GM23248 (cell line): ENCODE measurements at regions not wholly inside any gene's neighbourhood (a gene's known extent, or its start where the extent isn't known, plus 50 kb on each side); places are given as distances from the start of the nearest gene placed in this dataset.

Experiments
- DNase-seq: peaks from one replicate; pipeline ENCODE4 v3.0.0-alpha.2; 2015
- H2AFZ ChIP-seq: fragments of 200-600 bp; sonication (generic); 2 replicates; pipeline ENCODE4 v1.6.1; 2016; ENCODE audit warnings: antibody characterized with exemption
- H3F3A ChIP-seq: fragments of 200-600 bp; sonication (generic); 2 replicates; pipeline ENCODE4 v1.6.1; 2016; ENCODE audit warnings: mild to moderate bottlenecking, antibody characterized with exemption, mixed run types; ENCODE audit not compliant: insufficient read depth
- H3K27ac ChIP-seq: fragments of 200-600 bp; sonication (generic); 2 replicates; pipeline ENCODE4 v1.5.1; 2016; ENCODE audit warnings: mild to moderate bottlenecking
- H3K27me3 ChIP-seq: fragments of 200-600 bp; sonication (generic); replicated peaks from 2 replicates; pipeline ENCODE4 v1.6.1; 2016; ENCODE audit warnings: mild to moderate bottlenecking; ENCODE audit not compliant: insufficient read depth
- H3K36me3 ChIP-seq: fragments of 200-600 bp; sonication (generic); 2 replicates; pipeline ENCODE4 v1.6.1; 2016; ENCODE audit warnings: low read depth, mild to moderate bottlenecking
- H3K4me1 ChIP-seq: fragments of 200-600 bp; sonication (generic); 2 replicates; pipeline ENCODE4 v1.6.1; 2016; ENCODE audit warnings: mild to moderate bottlenecking; ENCODE audit not compliant: insufficient read depth
- H3K4me2 ChIP-seq: fragments of 200-600 bp; sonication (generic); one replicate; pipeline ENCODE4 v1.6.1; 2016; ENCODE audit warnings: mild to moderate bottlenecking; ENCODE audit not compliant: unreplicated experiment
- H3K4me3 ChIP-seq: fragments of 200-600 bp; sonication (generic); 2 replicates; pipeline ENCODE4 v1.5.1; 2016; ENCODE audit warnings: mild to moderate bottlenecking
- H3K79me2 ChIP-seq: fragments of 200-600 bp; sonication (generic); 2 replicates; pipeline ENCODE4 v1.6.1; 2016; ENCODE audit warnings: mild to moderate bottlenecking; ENCODE audit not compliant: insufficient read depth
- H3K9ac ChIP-seq: fragments of 200-600 bp; sonication (generic); 2 replicates; pipeline ENCODE4 v1.6.1; 2016; ENCODE audit warnings: mild to moderate bottlenecking
- H3K9me2 ChIP-seq: fragments of 200-600 bp; sonication (generic); 2 replicates; pipeline ENCODE4 v1.6.1; 2016; ENCODE audit warnings: mixed run types, mild to moderate bottlenecking, moderate library complexity; ENCODE audit not compliant: insufficient read depth
- H3K9me3 ChIP-seq: fragments of 200-600 bp; sonication (generic); one replicate; pipeline ENCODE4 v1.6.1; 2017; ENCODE audit warnings: low read depth
- H4K20me1 ChIP-seq: fragments of 200-600 bp; sonication (generic); 2 replicates; pipeline ENCODE4 v1.6.0; 2016; ENCODE audit not compliant: insufficient read depth
- EZH2 ChIP-seq: fragments of 200-600 bp; sonication (generic); IDR thresholded peaks from 2 replicates; pipeline ENCODE4 v1.6.1; 2018; ENCODE audit warnings: antibody characterized with exemption, mild to moderate bottlenecking; ENCODE audit not compliant: insufficient read depth, poor library complexity, severe bottlenecking
- EZH2phosphoT487 ChIP-seq: fragments of 200-600 bp; sonication (generic); IDR thresholded peaks from 2 replicates; pipeline ENCODE4 v1.6.1; 2018; ENCODE audit warnings: antibody characterized with exemption, moderate library complexity, mild to moderate bottlenecking, low read depth; ENCODE audit not compliant: insufficient read depth
- WGBS, 2 experiments: methylation state at CpG; one replicate each; pipeline ENCODE4 v1.1.6; 2015 to 2017; ENCODE audit warnings: low lambda C conversion rate in 2 of 2, low coverage in 1 of 2; ENCODE audit errors: missing lambda C conversion rate in 2 of 2; 5-methylcytosine and 5-hydroxymethylcytosine counted together
- in situ Hi-C: fragments of 300-500 bp; cut with MboI; formaldehyde crosslinking; loops from 2 replicates; pipeline ENCODE4 v1.15.0; 2020

GRCh38 chr14:26130690-26131089 is 467.1 kb downstream of the NOVA1 start:
- Histone ChIP-seq H3K9me2 (no peaks in the 10 kb centered on the region), H3K27ac (no peak overlapping the region), H3K4me3 (no peak overlapping the region), H3K27me3 (no peaks in the 10 kb centered on the region), H3K4me2 (no peak overlapping the region), H3K9me3 (no peaks in the 10 kb centered on the region), H3K36me3 (no peaks in the 10 kb centered on the region), H3F3A (no peaks in the 10 kb centered on the region), H2AFZ (no peak overlapping the region), H3K9ac (no peak overlapping the region), H3K79me2 (no peaks in the 10 kb centered on the region), H3K4me1 (no peaks in the 10 kb centered on the region), H4K20me1 (no peaks in the 10 kb centered on the region)
- TF ChIP-seq EZH2phosphoT487 (no peak), EZH2 (no peak)
- in situ Hi-C loops: no loop called here
- 62 to 64% methylated on average over 1 of the region's 1 CpG for WGBS, 2 experiments
- no peak for DNase-seq

- no peak overlapping the region for H3K4me3 ChIP-seq
- no peaks in the 10 kb centered on the region for H3K27me3 ChIP-seq
- no peaks in the 10 kb centered on the region for H3K9me3 ChIP-seq
- no peaks in the 10 kb centered on the region for H3K4me1 ChIP-seq
- H3K79me2 ChIP-seq: no peaks in the 10 kb centered on the region
- H4K20me1 ChIP-seq: no peaks in the 10 kb centered on the region
- H3K36me3 ChIP-seq: no peaks in the 10 kb centered on the region
- 49 to 53% methylated on average over 4 of the region's 4 CpGs for WGBS, 2 experiments
- no peak overlapping the region for H3K9ac ChIP-seq
- H3K27ac ChIP-seq: no peak overlapping the region
- DNase-seq: peak; percentile 1
- in situ Hi-C loops: no loop called here
- H3K9me2 ChIP-seq: no peaks in the 10 kb centered on the region
- H2AFZ ChIP-seq: no peak overlapping the region
- TF ChIP-seq EZH2phosphoT487 (no peak), EZH2 (no peak)
- no peak overlapping the region for H3K4me2 ChIP-seq
- H3F3A ChIP-seq: no peaks in the 10 kb centered on the region
Observed at GRCh38 chr14:26128931-26129671, 468.7 kb downstream of the NOVA1 start.

GRCh38 chr14:26124896-26125438 is 472.9 kb downstream of the NOVA1 start:
- Histone ChIP-seq H3K4me3 (no peak overlapping the region), H2AFZ (no peak overlapping the region), H4K20me1 (no peaks in the 10 kb centered on the region), H3K79me2 (no peaks in the 10 kb centered on the region), H3K9ac (no peak overlapping the region), H3K36me3 (no peaks in the 10 kb centered on the region), H3K27ac (no peak overlapping the region), H3K9me2 (no peaks in the 10 kb centered on the region), H3K9me3 (no peaks in the 10 kb centered on the region), H3K4me1 (no peaks in the 10 kb centered on the region), H3K27me3 (no peaks in the 10 kb centered on the region), H3K4me2 (no peak overlapping the region), H3F3A (no peaks in the 10 kb centered on the region)
- TF ChIP-seq EZH2phosphoT487 (no peak), EZH2 (no peak)
- WGBS, 2 experiments: 22 to 37% methylated on average over 2 of the region's 2 CpGs
- DNase-seq: no peak
- in situ Hi-C loops: no loop called here

- in situ Hi-C loops: no loop called here
- H3K9me2 ChIP-seq: no peaks in the 10 kb centered on the region
- no peaks in the 10 kb centered on the region for H3K9me3 ChIP-seq
- H3K79me2 ChIP-seq: no peaks in the 10 kb centered on the region
- H3K36me3 ChIP-seq: no peaks in the 10 kb centered on the region
- no peaks in the 10 kb centered on the region for H3K4me1 ChIP-seq
- H4K20me1 ChIP-seq: no peaks in the 10 kb centered on the region
- 31 to 32% methylated on average over 2 of the region's 2 CpGs for WGBS, 2 experiments
- H3K9ac ChIP-seq: no peak overlapping the region
- no peaks in the 10 kb centered on the region for H3K27me3 ChIP-seq
- no peak for TF ChIP-seq EZH2phosphoT487
- TF ChIP-seq EZH2: no peak
- no peak overlapping the region for H3K4me3 ChIP-seq
- H3K27ac ChIP-seq: no peak overlapping the region
- no peaks in the 10 kb centered on the region for H3F3A ChIP-seq
- DNase-seq: no peak
- H2AFZ ChIP-seq: no peak overlapping the region
- no peak overlapping the region for H3K4me2 ChIP-seq
Observed at GRCh38 chr14:26123459-26123858, 474.4 kb downstream of the NOVA1 start.
